Breast epithelium (tissue), 3 donors: ENCODE measurements at regions not wholly inside any gene's neighbourhood (a gene's known extent, or its start where the extent isn't known, plus 50 kb on each side); places are given as distances from the start of the nearest gene placed in this dataset.

Experiments
- POLR2AphosphoS5 ChIP-seq, 3 donors: sonication (generic); formaldehyde crosslinking; IDR thresholded peaks; one replicate each; pipeline ENCODE4 v1.6.1; 2017; ENCODE audit warnings: antibody characterized with exemption in 3 of 3
- TF ChIP-seq, protein P1 (sequence below), 3 donors: fragments of 450-650 bp; IDR thresholded peaks; one replicate each; pipeline ENCODE4 v1.5.1; 2016 to 2017; ENCODE audit warnings: antibody characterized with exemption in 3 of 3, mild to moderate bottlenecking in 3 of 3, moderate library complexity in 3 of 3

DNA sequence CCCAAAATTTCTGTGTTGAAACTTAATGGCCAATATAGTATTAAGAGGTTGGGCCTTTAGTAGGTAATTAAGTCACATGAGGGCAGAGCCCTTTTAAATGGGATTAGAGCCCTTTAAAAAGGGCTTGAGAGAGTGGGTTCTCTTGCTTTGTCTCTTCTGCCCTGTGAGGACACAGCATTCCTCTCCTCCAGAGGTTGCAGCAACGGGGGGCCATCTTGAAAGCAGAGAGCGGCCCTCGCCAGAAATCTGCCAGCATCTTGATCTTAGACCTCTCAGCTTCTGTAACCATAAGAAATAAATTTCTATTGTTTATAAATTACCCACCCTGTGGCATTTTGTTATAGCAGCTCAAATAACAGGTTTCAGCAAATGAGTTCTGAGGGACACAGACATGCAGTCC, 305.0 kb upstream of the LRP1B start:
- TF ChIP-seq, protein P1, sequence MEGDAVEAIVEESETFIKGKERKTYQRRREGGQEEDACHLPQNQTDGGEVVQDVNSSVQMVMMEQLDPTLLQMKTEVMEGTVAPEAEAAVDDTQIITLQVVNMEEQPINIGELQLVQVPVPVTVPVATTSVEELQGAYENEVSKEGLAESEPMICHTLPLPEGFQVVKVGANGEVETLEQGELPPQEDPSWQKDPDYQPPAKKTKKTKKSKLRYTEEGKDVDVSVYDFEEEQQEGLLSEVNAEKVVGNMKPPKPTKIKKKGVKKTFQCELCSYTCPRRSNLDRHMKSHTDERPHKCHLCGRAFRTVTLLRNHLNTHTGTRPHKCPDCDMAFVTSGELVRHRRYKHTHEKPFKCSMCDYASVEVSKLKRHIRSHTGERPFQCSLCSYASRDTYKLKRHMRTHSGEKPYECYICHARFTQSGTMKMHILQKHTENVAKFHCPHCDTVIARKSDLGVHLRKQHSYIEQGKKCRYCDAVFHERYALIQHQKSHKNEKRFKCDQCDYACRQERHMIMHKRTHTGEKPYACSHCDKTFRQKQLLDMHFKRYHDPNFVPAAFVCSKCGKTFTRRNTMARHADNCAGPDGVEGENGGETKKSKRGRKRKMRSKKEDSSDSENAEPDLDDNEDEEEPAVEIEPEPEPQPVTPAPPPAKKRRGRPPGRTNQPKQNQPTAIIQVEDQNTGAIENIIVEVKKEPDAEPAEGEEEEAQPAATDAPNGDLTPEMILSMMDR (IDR thresholded peaks at IDR 0.05), result no peak
- TF ChIP-seq POLR2AphosphoS5 (IDR thresholded peaks at IDR 0.05), result no peak
